GM20000 (cell line): ENCODE measurements at regions not wholly inside any gene's neighbourhood (a gene's known extent, or its start where the extent isn't known, plus 50 kb on each side); places are given as distances from the start of the nearest gene placed in this dataset.

Experiments
- DNase-seq: peaks from one replicate; pipeline ENCODE4 v3.0.0; 2012; ENCODE audit warnings: low spot score
- CTCF ChIP-seq: IDR thresholded peaks from 2 replicates; pipeline ENCODE4 v1.5.1; 2012; ENCODE audit warnings: mild to moderate bottlenecking, control low read depth; ENCODE audit errors: extremely low read depth, missing control alignments

GRCh38 chr3:168909260-168909659 is 754.3 kb downstream of the MECOM start:
- no peak for DNase-seq
- TF ChIP-seq CTCF, result no peak

GRCh38 chr3:168895419-168895818 is 768.1 kb downstream of the MECOM start:
- no peak for DNase-seq
- no peak for TF ChIP-seq CTCF

- TF ChIP-seq CTCF, result no peak
- no peak for DNase-seq
These were observed 769.3 kb downstream of the MECOM start for GRCh38 chr3:168894214-168894613.

GRCh38 chr3:168889666-168890065 is 773.8 kb downstream of the MECOM start:
- TF ChIP-seq CTCF, result no peak
- DNase-seq, result no peak

- DNase-seq, result no peak
- TF ChIP-seq CTCF, result no peak
These were observed 774.7 kb downstream of the MECOM start for GRCh38 chr3:168888781-168889180.

GRCh38 chr3:168885028-168885427 is 778.5 kb downstream of the MECOM start:
- no peak for DNase-seq
- TF ChIP-seq CTCF, result no peak

- no peak for DNase-seq
- TF ChIP-seq CTCF, result no peak
These were observed 779.1 kb downstream of the MECOM start for GRCh38 chr3:168884353-168884903.
